ENCODE measurements at regions not wholly inside any gene's neighbourhood (a gene's known extent, or its start where the extent isn't known, plus 50 kb on each side); places are given as distances from the start of the nearest gene placed in this dataset.

DNA sequence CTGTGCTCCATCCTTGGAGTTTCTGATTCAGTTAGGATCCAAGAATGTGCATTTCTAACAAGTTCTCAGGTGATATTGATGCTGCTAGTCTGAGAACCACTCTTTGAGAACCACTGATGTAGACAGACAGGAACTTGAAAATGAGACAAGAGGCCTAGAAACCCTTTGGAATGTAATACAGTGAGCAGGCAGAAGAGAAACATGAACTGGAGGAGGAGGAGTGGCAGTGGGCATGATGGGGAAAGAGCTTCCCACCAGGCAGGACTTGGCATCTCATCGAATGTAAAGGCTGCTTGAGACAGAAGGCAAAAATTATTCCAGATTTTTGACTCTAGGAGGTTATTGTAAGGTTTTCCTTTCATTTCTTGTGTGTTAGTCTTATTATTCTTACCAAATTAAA, 295.8 kb upstream of the SGCD start:
- H3K9me3 ChIP-seq (ENCODE audit: control insufficient read depth in 2 of 3, insufficient read depth in 1 of 3, low read length in 3 of 3), result no peaks in the 10 kb centered on the region
- no peak overlapping the region for H3K4me3 ChIP-seq (ENCODE audit: low read length in 3 of 3)
- no peaks in the 10 kb centered on the region for H3K36me3 ChIP-seq (ENCODE audit: control insufficient read depth in 2 of 3, insufficient read depth in 3 of 3, low read length in 3 of 3)
- H3K27me3 ChIP-seq (ENCODE audit: control insufficient read depth, insufficient read depth, low read length), result no peaks in the 10 kb centered on the region
- H3K9ac ChIP-seq (ENCODE audit: low read length in 3 of 3), result no peak overlapping the region
- DNase-seq (no peak), FAIRE-seq (no peak)
- no peak overlapping the region for H3K27ac ChIP-seq (ENCODE audit: low read depth in 2 of 2, low read length in 2 of 2)
- intact Hi-C loops (cut with DNase I), result no loop called here
- TF ChIP-seq, protein P1, sequence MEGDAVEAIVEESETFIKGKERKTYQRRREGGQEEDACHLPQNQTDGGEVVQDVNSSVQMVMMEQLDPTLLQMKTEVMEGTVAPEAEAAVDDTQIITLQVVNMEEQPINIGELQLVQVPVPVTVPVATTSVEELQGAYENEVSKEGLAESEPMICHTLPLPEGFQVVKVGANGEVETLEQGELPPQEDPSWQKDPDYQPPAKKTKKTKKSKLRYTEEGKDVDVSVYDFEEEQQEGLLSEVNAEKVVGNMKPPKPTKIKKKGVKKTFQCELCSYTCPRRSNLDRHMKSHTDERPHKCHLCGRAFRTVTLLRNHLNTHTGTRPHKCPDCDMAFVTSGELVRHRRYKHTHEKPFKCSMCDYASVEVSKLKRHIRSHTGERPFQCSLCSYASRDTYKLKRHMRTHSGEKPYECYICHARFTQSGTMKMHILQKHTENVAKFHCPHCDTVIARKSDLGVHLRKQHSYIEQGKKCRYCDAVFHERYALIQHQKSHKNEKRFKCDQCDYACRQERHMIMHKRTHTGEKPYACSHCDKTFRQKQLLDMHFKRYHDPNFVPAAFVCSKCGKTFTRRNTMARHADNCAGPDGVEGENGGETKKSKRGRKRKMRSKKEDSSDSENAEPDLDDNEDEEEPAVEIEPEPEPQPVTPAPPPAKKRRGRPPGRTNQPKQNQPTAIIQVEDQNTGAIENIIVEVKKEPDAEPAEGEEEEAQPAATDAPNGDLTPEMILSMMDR (IDR thresholded peaks at IDR 0.05; ENCODE audit: borderline replicate concordance, extremely low read depth, insufficient read depth), result no peak
- H3K4me1 ChIP-seq (ENCODE audit: control insufficient read depth in 2 of 3, insufficient read depth in 2 of 3, low read depth in 1 of 3, low read length in 3 of 3), result no peaks in the 10 kb centered on the region

DNA sequence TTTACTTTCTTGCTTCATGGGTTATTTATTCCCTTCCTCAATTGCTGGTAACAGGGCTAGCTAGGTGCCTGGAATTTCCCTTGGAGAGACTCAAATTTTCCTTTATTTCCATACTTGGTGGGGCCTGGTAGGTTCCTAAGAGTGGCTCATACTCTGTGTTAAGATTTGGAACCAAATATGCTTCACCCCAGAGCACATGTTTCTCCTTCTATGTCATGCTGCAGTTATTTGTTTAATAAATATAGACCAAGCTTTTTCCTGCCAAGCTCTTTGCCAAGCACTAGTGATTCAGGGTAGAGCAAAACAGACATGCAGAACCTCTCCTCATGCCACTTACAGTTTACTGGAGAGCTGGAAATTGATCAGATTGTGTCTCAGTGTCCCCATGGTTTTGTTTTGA, 290.3 kb upstream of the SGCD start:
- no peak for FAIRE-seq
- no peaks in the 10 kb centered on the region for H3K27me3 ChIP-seq (ENCODE audit: control insufficient read depth, insufficient read depth, low read length)
- no peak for DNase-seq
- H3K36me3 ChIP-seq (ENCODE audit: control insufficient read depth in 2 of 3, insufficient read depth in 3 of 3, low read length in 3 of 3), result no peaks in the 10 kb centered on the region
- intact Hi-C loops (cut with DNase I), result no loop called here
- TF ChIP-seq, protein P1 (IDR thresholded peaks at IDR 0.05; ENCODE audit: borderline replicate concordance, extremely low read depth, insufficient read depth), result no peak
- H3K27ac ChIP-seq (ENCODE audit: low read depth in 2 of 2, low read length in 2 of 2), result no peak overlapping the region
- no peaks in the 10 kb centered on the region for H3K9me3 ChIP-seq (ENCODE audit: control insufficient read depth in 2 of 3, insufficient read depth in 1 of 3, low read length in 3 of 3)
- no peak overlapping the region for H3K9ac ChIP-seq (ENCODE audit: low read length in 3 of 3)
- no peak overlapping the region for H3K4me3 ChIP-seq (ENCODE audit: low read length in 3 of 3)
- no peaks in the 10 kb centered on the region for H3K4me1 ChIP-seq (ENCODE audit: control insufficient read depth in 2 of 3, insufficient read depth in 2 of 3, low read depth in 1 of 3, low read length in 3 of 3)

DNA sequence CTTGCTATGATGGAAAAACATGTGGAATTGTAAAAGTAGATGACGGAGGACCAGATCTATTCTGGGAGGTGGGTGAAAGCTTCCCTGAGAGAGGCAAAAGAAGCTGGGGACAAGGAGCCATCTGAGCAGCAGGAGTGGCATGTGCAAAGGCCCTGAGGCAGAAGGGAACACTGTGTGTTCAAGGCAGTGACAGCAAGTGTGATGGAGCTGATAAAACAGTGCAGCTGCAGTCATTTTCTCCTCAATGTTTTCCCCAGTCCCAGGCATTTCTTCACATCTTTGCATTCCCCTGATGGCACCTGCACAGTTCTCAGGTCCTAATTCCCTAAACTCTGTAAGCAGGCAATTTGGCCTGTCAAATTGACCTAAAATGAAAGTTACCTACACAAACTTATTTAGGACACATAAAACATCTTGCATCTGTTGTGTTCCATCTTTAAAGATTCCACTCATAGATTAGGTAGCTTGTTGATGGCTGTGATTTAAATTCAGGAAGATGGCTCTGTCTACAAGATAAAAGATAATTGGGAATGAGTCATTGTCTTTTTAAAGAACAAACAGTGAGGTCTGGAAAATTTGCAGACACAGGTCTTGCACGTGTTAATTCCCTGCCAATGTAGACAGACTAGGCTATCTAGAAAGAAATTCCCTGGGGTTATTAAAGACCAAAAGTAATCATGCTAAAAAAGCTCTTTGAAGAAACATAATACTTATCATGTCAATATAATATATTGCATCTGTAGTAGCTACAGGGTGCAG, 289.6 kb upstream of the SGCD start:
- Histone ChIP-seq H3K9me3 (ENCODE audit: control insufficient read depth in 2 of 3, insufficient read depth in 1 of 3, low read length in 3 of 3) (no peaks in the 10 kb centered on the region), H3K36me3 (ENCODE audit: control insufficient read depth in 2 of 3, insufficient read depth in 3 of 3, low read length in 3 of 3) (no peaks in the 10 kb centered on the region), H3K4me3 (ENCODE audit: low read length in 3 of 3) (no peak overlapping the region), H3K9ac (ENCODE audit: low read length in 3 of 3) (no peak overlapping the region), H3K27me3 (ENCODE audit: control insufficient read depth, insufficient read depth, low read length) (no peaks in the 10 kb centered on the region), H3K4me1 (ENCODE audit: control insufficient read depth in 2 of 3, insufficient read depth in 2 of 3, low read depth in 1 of 3, low read length in 3 of 3) (no peaks in the 10 kb centered on the region), H3K27ac (ENCODE audit: low read depth in 2 of 2, low read length in 2 of 2) (no peak overlapping the region)
- TF ChIP-seq, protein P1 (IDR thresholded peaks at IDR 0.05; ENCODE audit: borderline replicate concordance, extremely low read depth, insufficient read depth), result no peak
- no peak for DNase-seq
- intact Hi-C loops (cut with DNase I), result no loop called here
- FAIRE-seq, result no peak

DNA sequence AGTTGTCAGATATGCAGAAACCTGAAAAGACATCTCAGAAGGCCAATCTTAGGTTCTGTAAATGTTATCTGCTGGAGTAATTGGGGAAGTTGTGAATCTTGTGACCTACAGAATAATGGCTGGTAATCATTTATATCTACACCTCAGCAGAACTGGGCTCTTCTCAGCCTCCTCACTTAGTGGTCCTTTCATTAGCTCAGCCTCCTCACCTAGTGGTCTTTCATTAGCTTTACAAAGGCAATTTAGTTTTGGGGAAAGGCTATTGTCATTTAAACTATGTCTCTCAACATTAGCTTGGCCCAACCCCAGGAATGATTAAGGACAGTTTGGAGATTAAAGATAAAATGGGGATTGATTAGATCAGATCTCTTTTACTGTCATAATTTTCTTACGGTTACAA, 284.2 kb upstream of the SGCD start:
- TF ChIP-seq, protein P1 (IDR thresholded peaks at IDR 0.05; ENCODE audit: borderline replicate concordance, extremely low read depth, insufficient read depth), result no peak
- intact Hi-C loops (cut with DNase I), result no loop called here
- no peak for FAIRE-seq

More for the DNA sequence above, 284.2 kb upstream of the SGCD start:
- no peak overlapping the region for H3K9ac ChIP-seq (ENCODE audit: low read length in 3 of 3)
- no peaks in the 10 kb centered on the region for H3K27me3 ChIP-seq (ENCODE audit: control insufficient read depth, insufficient read depth, low read length)
- no peak for DNase-seq
- no peaks in the 10 kb centered on the region for H3K36me3 ChIP-seq (ENCODE audit: control insufficient read depth in 2 of 3, insufficient read depth in 3 of 3, low read length in 3 of 3)
- no peaks in the 10 kb centered on the region for H3K4me1 ChIP-seq (ENCODE audit: control insufficient read depth in 2 of 3, insufficient read depth in 2 of 3, low read depth in 1 of 3, low read length in 3 of 3)
- no peak overlapping the region for H3K27ac ChIP-seq (ENCODE audit: low read depth in 2 of 2, low read length in 2 of 2)
- no peaks in the 10 kb centered on the region for H3K9me3 ChIP-seq (ENCODE audit: control insufficient read depth in 2 of 3, insufficient read depth in 1 of 3, low read length in 3 of 3)
- H3K4me3 ChIP-seq (ENCODE audit: low read length in 3 of 3), result no peak overlapping the region

Measured in kidney (tissue), 13 donors.